ENCODE measurements at regions not wholly inside any gene's neighbourhood (a gene's known extent, or its start where the extent isn't known, plus 50 kb on each side); places are given as distances from the start of the nearest gene placed in this dataset.

- no peak for TF ChIP-seq POLR2AphosphoS5 (IDR thresholded peaks at IDR 0.05)
- TF ChIP-seq CTCF (IDR thresholded peaks at IDR 0.05): no peak
These were observed 86.8 kb downstream of the SH2D1A start for GRCh38 chrX:124433186-124433585.

Measured in transverse colon (tissue), 4 donors.